Uterus (tissue), 3 donors: ENCODE measurements at regions not wholly inside any gene's neighbourhood (a gene's known extent, or its start where the extent isn't known, plus 50 kb on each side); places are given as distances from the start of the nearest gene placed in this dataset.
"Not testable (repeated sequence)": the region's sequence is repeated elsewhere in the genome, so short reads cannot be mapped to it uniquely, and the experiment has no call there.

Experiments
- DNase-seq, 2 donors: peaks; one replicate each; pipeline ENCODE4 v3.0.0-alpha.2; 2019 to 2020
- H3K27ac ChIP-seq, 2 donors: fragments of 200-600 bp; sonication (generic); 1 replicate in 1 of 2; 2 replicates in 1 of 2; pipeline ENCODE4 v1.5.1; 2016 to 2018
- H3K27me3 ChIP-seq, 2 donors: fragments of 200-600 bp; sonication (generic); one replicate each; pipeline ENCODE4 v1.5.1; 2018 to 2019; ENCODE audit warnings: control low read depth in 1 of 2
- H3K36me3 ChIP-seq, 2 donors: fragments of 200-600 bp; sonication (generic); one replicate each; pipeline ENCODE4 v1.5.1; 2019; ENCODE audit warnings: control low read depth in 1 of 2
- H3K4me1 ChIP-seq, 2 donors: fragments of 200-600 bp; sonication (generic); one replicate each; pipeline ENCODE4 v1.5.1; 2018 to 2019; ENCODE audit warnings: control low read depth in 1 of 2
- H3K4me3 ChIP-seq, 2 donors: fragments of 200-600 bp; sonication (generic); 1 replicate in 1 of 2; 2 replicates in 1 of 2; pipeline ENCODE4 v1.5.1; 2018 to 2019; ENCODE audit warnings: mild to moderate bottlenecking in 1 of 2
- H3K9me3 ChIP-seq, 2 donors: fragments of 200-600 bp; sonication (generic); one replicate each; pipeline ENCODE4 v1.5.1; 2019; ENCODE audit warnings: control low read depth in 1 of 2
- POLR2A ChIP-seq, 2 donors: fragments of 450-650 bp; IDR thresholded peaks; one replicate each; pipeline ENCODE4 v1.6.1; 2016; ENCODE audit warnings: antibody characterized with exemption in 2 of 2, mild to moderate bottlenecking in 1 of 2, moderate library complexity in 1 of 2
- intact Hi-C: fragments of 100-400 bp; cut with DNase I; formaldehyde crosslinking; loops from one replicate; pipeline ENCODE4 v1.15.1; 2023; ENCODE audit warnings: low total_unique reads
- TF ChIP-seq, protein P1 (sequence below), 4 experiments: fragments of 200-600 bp in 2 of 4; fragments of 450-650 bp in 2 of 4; sonication (generic) in 2 of 4; IDR thresholded peaks; one replicate each; pipeline ENCODE4 v1.5.1; 2016 to 2019; ENCODE audit warnings: antibody characterized with exemption in 4 of 4, mild to moderate bottlenecking in 2 of 4, moderate library complexity in 1 of 4
- donor health status: DM: yes; HTN: yes; CAD: no.

- TF ChIP-seq, protein P1, sequence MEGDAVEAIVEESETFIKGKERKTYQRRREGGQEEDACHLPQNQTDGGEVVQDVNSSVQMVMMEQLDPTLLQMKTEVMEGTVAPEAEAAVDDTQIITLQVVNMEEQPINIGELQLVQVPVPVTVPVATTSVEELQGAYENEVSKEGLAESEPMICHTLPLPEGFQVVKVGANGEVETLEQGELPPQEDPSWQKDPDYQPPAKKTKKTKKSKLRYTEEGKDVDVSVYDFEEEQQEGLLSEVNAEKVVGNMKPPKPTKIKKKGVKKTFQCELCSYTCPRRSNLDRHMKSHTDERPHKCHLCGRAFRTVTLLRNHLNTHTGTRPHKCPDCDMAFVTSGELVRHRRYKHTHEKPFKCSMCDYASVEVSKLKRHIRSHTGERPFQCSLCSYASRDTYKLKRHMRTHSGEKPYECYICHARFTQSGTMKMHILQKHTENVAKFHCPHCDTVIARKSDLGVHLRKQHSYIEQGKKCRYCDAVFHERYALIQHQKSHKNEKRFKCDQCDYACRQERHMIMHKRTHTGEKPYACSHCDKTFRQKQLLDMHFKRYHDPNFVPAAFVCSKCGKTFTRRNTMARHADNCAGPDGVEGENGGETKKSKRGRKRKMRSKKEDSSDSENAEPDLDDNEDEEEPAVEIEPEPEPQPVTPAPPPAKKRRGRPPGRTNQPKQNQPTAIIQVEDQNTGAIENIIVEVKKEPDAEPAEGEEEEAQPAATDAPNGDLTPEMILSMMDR (IDR thresholded peaks at IDR 0.05): no peak
- no peak for TF ChIP-seq POLR2A (IDR thresholded peaks at IDR 0.05)
- intact Hi-C loops: no loop called here
Measured at GRCh38 chr9:72453797-72454196, 67.6 kb upstream of the TMC1 start.

GRCh38 chr9:72446241-72446640, 75.2 kb upstream of the TMC1 start:
- H3K4me3 ChIP-seq, H3K27me3 ChIP-seq, intact Hi-C loops, DNase-seq, H3K9me3 ChIP-seq, H3K4me1 ChIP-seq, H3K36me3 ChIP-seq, H3K27ac ChIP-seq: not testable (repeated sequence)

More at GRCh38 chr9:72453797-72454196, 67.6 kb upstream of the TMC1 start:
- no peak overlapping the region for H3K27ac ChIP-seq
- no peaks in the 10 kb centered on the region for H3K9me3 ChIP-seq
- H3K27me3 ChIP-seq: no peaks in the 10 kb centered on the region
- no peak for DNase-seq
- no peak overlapping the region for H3K4me3 ChIP-seq
- H3K4me1 ChIP-seq: no peaks in the 10 kb centered on the region
- H3K36me3 ChIP-seq: no peaks in the 10 kb centered on the region

GRCh38 chr9:72445306-72445995, 76.0 kb upstream of the TMC1 start:
- Histone ChIP-seq H3K9me3 (no peaks in the 10 kb centered on the region), H3K27me3 (no peaks in the 10 kb centered on the region), H3K27ac (no peak overlapping the region), H3K4me3 (no peak overlapping the region), H3K36me3 (no peaks in the 10 kb centered on the region), H3K4me1 (no peaks in the 10 kb centered on the region)
- no peak for DNase-seq
- intact Hi-C loops: no loop called here
- TF ChIP-seq, protein P1 (IDR thresholded peaks at IDR 0.05): no peak
- TF ChIP-seq POLR2A (IDR thresholded peaks at IDR 0.05): no peak

DNA sequence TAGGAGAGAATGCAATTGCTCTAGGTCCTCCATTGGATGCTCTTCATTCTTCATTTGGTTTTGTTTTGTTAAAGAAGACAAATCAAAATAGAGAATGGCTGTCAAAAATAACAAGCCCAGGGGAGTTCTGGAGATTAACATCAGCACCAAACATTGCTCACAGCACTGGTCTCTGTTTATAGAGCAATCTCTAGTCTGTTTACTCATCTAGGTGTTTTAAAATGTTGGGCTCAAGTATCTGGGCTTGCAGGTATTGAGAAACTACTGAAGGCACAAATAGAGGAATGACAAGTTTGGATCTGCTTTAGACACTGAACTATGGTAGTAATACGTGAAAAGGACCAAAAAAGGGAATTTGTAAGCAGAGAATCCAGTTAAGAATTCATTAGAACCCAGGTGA, 77.0 kb upstream of the TMC1 start:
- Histone ChIP-seq H3K4me1 (no peaks in the 10 kb centered on the region), H3K27me3 (no peaks in the 10 kb centered on the region), H3K36me3 (no peaks in the 10 kb centered on the region), H3K4me3 (no peak overlapping the region), H3K27ac (no peak overlapping the region), H3K9me3 (no peaks in the 10 kb centered on the region)
- no peak for DNase-seq
- intact Hi-C loops: no loop called here
- TF ChIP-seq, protein P1 (IDR thresholded peaks at IDR 0.05): no peak
- no peak for TF ChIP-seq POLR2A (IDR thresholded peaks at IDR 0.05)

- Histone ChIP-seq H3K4me3 (no peak overlapping the region), H3K27me3 (no peaks in the 10 kb centered on the region), H3K9me3 (no peaks in the 10 kb centered on the region), H3K36me3 (no peaks in the 10 kb centered on the region), H3K27ac (no peak overlapping the region), H3K4me1 (no peaks in the 10 kb centered on the region)
- TF ChIP-seq, protein P1 (IDR thresholded peaks at IDR 0.05): no peak
- no peak for TF ChIP-seq POLR2A (IDR thresholded peaks at IDR 0.05)
- intact Hi-C loops: no loop called here
- DNase-seq: no peak
Measured at GRCh38 chr9:72443855-72444254, 77.6 kb upstream of the TMC1 start.
